ENCODE measurements at regions not wholly inside any gene's neighbourhood (a gene's known extent, or its start where the extent isn't known, plus 50 kb on each side); places are given as distances from the start of the nearest gene placed in this dataset.

- H3K9me3 ChIP-seq (ENCODE audit: control insufficient read depth in 2 of 2, insufficient read depth in 1 of 2, low read length in 1 of 2), result no peaks in the 10 kb centered on the region
- DNase-seq (ENCODE audit: low read depth in 6 of 9, low spot score in 9 of 9), result no peak
- no peaks in the 10 kb centered on the region for H3K4me1 ChIP-seq (ENCODE audit: control insufficient read depth in 2 of 2, insufficient read depth in 2 of 2, low read length in 2 of 2)
- no peak overlapping the region for H3K27ac ChIP-seq (ENCODE audit: low read depth in 1 of 2, low read length in 1 of 2)
- H3K4me3 ChIP-seq (ENCODE audit: low read length in 2 of 2), result no peak overlapping the region
- 94% methylated on average over 2 of the region's 2 CpGs for WGBS
- H3K27me3 ChIP-seq (ENCODE audit: control insufficient read depth in 2 of 2, insufficient read depth in 1 of 2, low read length in 1 of 2), result no peaks in the 10 kb centered on the region
- H3K36me3 ChIP-seq (ENCODE audit: control insufficient read depth in 2 of 2, insufficient read depth in 2 of 2, low read length in 1 of 2), result no peaks in the 10 kb centered on the region
Observed at GRCh38 chr9:113783475-113783874, 92.6 kb upstream of the ZNF618 start.

DNA sequence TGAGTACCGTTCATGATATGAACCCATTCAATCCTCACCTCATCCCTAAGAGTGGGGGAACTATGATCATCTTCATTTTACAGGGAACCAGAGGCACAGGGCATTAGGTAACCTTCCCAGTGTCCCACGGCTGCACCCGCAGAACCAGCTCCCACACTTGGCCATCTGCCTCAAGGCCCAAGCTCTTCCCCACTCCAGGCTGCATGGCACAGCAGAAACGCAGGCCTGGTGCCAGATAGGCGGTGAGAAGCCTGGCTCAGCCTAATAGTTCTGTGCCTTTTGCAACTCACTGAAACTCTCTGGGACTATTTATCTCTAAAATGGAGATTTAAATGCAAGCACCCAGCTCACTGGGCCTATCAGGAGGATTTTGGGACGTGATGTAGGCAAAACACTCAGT lies 90.8 kb upstream of the ZNF618 start:
- no peak for DNase-seq (ENCODE audit: low read depth in 6 of 9, low spot score in 9 of 9)

GRCh38 chr9:113786071-113786470 lies 90.0 kb upstream of the ZNF618 start:
- Histone ChIP-seq H3K9me3 (ENCODE audit: control insufficient read depth in 2 of 2, insufficient read depth in 1 of 2, low read length in 1 of 2) (no peaks in the 10 kb centered on the region), H3K4me3 (ENCODE audit: low read length in 2 of 2) (no peak overlapping the region), H3K4me1 (ENCODE audit: control insufficient read depth in 2 of 2, insufficient read depth in 2 of 2, low read length in 2 of 2) (no peaks in the 10 kb centered on the region), H3K27ac (ENCODE audit: low read depth in 1 of 2, low read length in 1 of 2) (no peak overlapping the region), H3K27me3 (ENCODE audit: control insufficient read depth in 2 of 2, insufficient read depth in 1 of 2, low read length in 1 of 2) (no peaks in the 10 kb centered on the region), H3K36me3 (ENCODE audit: control insufficient read depth in 2 of 2, insufficient read depth in 2 of 2, low read length in 1 of 2) (no peaks in the 10 kb centered on the region)
- WGBS, result 92% methylated on average over 4 of the region's 4 CpGs
- no peak for DNase-seq (ENCODE audit: low read depth in 6 of 9, low spot score in 9 of 9)

More for the DNA sequence above, 90.8 kb upstream of the ZNF618 start:
- H3K4me1 ChIP-seq (ENCODE audit: control insufficient read depth in 2 of 2, insufficient read depth in 2 of 2, low read length in 2 of 2), result no peaks in the 10 kb centered on the region
- H3K27ac ChIP-seq (ENCODE audit: low read depth in 1 of 2, low read length in 1 of 2), result no peak overlapping the region
- H3K9me3 ChIP-seq (ENCODE audit: control insufficient read depth in 2 of 2, insufficient read depth in 1 of 2, low read length in 1 of 2), result no peaks in the 10 kb centered on the region
- 94% methylated on average over 6 of the region's 6 CpGs for WGBS
- no peaks in the 10 kb centered on the region for H3K36me3 ChIP-seq (ENCODE audit: control insufficient read depth in 2 of 2, insufficient read depth in 2 of 2, low read length in 1 of 2)
- H3K27me3 ChIP-seq (ENCODE audit: control insufficient read depth in 2 of 2, insufficient read depth in 1 of 2, low read length in 1 of 2), result no peaks in the 10 kb centered on the region
- H3K4me3 ChIP-seq (ENCODE audit: low read length in 2 of 2), result no peak overlapping the region

GRCh38 chr9:113787871-113788270 lies 88.2 kb upstream of the ZNF618 start:
- no peaks in the 10 kb centered on the region for H3K9me3 ChIP-seq (ENCODE audit: control insufficient read depth in 2 of 2, insufficient read depth in 1 of 2, low read length in 1 of 2)
- H3K27me3 ChIP-seq (ENCODE audit: control insufficient read depth in 2 of 2, insufficient read depth in 1 of 2, low read length in 1 of 2), result no peaks in the 10 kb centered on the region
- no peak for DNase-seq (ENCODE audit: low read depth in 6 of 9, low spot score in 9 of 9)
- no peaks in the 10 kb centered on the region for H3K36me3 ChIP-seq (ENCODE audit: control insufficient read depth in 2 of 2, insufficient read depth in 2 of 2, low read length in 1 of 2)
- WGBS, result 90% methylated on average over 8 of the region's 8 CpGs
- no peak overlapping the region for H3K4me3 ChIP-seq (ENCODE audit: low read length in 2 of 2)
- no peaks in the 10 kb centered on the region for H3K4me1 ChIP-seq (ENCODE audit: control insufficient read depth in 2 of 2, insufficient read depth in 2 of 2, low read length in 2 of 2)
- H3K27ac ChIP-seq (ENCODE audit: low read depth in 1 of 2, low read length in 1 of 2), result no peak overlapping the region

DNA sequence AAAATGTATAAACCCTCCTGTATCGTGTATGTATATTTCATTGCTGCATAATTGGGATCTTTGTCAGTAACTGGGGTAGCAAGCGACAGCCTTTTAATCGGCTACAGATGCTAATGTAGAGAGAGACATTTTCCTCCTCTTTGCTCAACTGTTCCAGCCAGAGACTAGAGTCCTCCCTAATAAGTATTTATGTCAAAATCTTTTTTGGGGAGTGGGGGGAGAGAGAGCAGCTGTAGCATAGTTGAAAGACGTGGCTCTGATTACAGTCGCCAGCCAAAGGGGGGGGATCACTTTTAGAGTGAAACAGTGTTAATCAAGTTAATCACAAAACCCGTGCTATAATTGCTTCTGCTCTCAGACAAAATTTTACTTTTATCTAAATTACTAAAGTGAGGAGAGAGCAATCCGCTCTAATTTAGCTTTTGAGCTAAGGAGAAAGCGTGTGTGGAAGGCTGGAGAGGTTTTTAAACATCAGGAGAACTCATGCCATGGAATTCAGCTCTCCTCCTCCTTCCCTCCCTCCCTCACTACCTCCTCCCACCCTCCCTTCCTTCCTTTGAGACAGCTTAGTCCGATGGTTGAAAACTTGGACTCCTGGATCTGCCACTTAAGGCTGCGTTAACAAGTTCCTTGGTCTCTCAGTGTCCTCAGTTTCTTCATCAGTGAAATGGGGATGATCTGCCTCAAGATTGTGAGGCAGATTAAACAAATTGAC lies 87.3 kb upstream of the ZNF618 start:
- WGBS, result 71% methylated on average over 10 of the region's 10 CpGs
- Histone ChIP-seq H3K27ac (ENCODE audit: low read depth in 1 of 2, low read length in 1 of 2) (no peak overlapping the region), H3K9me3 (ENCODE audit: control insufficient read depth in 2 of 2, insufficient read depth in 1 of 2, low read length in 1 of 2) (no peaks in the 10 kb centered on the region), H3K36me3 (ENCODE audit: control insufficient read depth in 2 of 2, insufficient read depth in 2 of 2, low read length in 1 of 2) (no peaks in the 10 kb centered on the region), H3K4me3 (ENCODE audit: low read length in 2 of 2) (no peak overlapping the region), H3K27me3 (ENCODE audit: control insufficient read depth in 2 of 2, insufficient read depth in 1 of 2, low read length in 1 of 2) (no peaks in the 10 kb centered on the region), H3K4me1 (ENCODE audit: control insufficient read depth in 2 of 2, insufficient read depth in 2 of 2, low read length in 2 of 2) (no peaks in the 10 kb centered on the region)
- no peak for DNase-seq (ENCODE audit: low read depth in 6 of 9, low spot score in 9 of 9)

- no peaks in the 10 kb centered on the region for H3K4me1 ChIP-seq (ENCODE audit: control insufficient read depth in 2 of 2, insufficient read depth in 2 of 2, low read length in 2 of 2)
- no peak overlapping the region for H3K4me3 ChIP-seq (ENCODE audit: low read length in 2 of 2)
- H3K27ac ChIP-seq (ENCODE audit: low read depth in 1 of 2, low read length in 1 of 2), result no peak overlapping the region
- WGBS, result 95% methylated on average over 11 of the region's 11 CpGs
- no peaks in the 10 kb centered on the region for H3K27me3 ChIP-seq (ENCODE audit: control insufficient read depth in 2 of 2, insufficient read depth in 1 of 2, low read length in 1 of 2)
- H3K36me3 ChIP-seq (ENCODE audit: control insufficient read depth in 2 of 2, insufficient read depth in 2 of 2, low read length in 1 of 2), result no peaks in the 10 kb centered on the region
- H3K9me3 ChIP-seq (ENCODE audit: control insufficient read depth in 2 of 2, insufficient read depth in 1 of 2, low read length in 1 of 2), result no peaks in the 10 kb centered on the region
- DNase-seq (ENCODE audit: low read depth in 6 of 9, low spot score in 9 of 9), result no peak
Observed at GRCh38 chr9:113790093-113790492, 86.0 kb upstream of the ZNF618 start.

GRCh38 chr9:113793558-113793957 lies 82.6 kb upstream of the ZNF618 start:
- no peak overlapping the region for H3K4me3 ChIP-seq (ENCODE audit: low read length in 2 of 2)
- DNase-seq (ENCODE audit: low read depth in 6 of 9, low spot score in 9 of 9), result no peak
- H3K27me3 ChIP-seq (ENCODE audit: control insufficient read depth in 2 of 2, insufficient read depth in 1 of 2, low read length in 1 of 2), result no peaks in the 10 kb centered on the region
- no peak overlapping the region for H3K27ac ChIP-seq (ENCODE audit: low read depth in 1 of 2, low read length in 1 of 2)
- no peaks in the 10 kb centered on the region for H3K4me1 ChIP-seq (ENCODE audit: control insufficient read depth in 2 of 2, insufficient read depth in 2 of 2, low read length in 2 of 2)
- no peaks in the 10 kb centered on the region for H3K36me3 ChIP-seq (ENCODE audit: control insufficient read depth in 2 of 2, insufficient read depth in 2 of 2, low read length in 1 of 2)
- H3K9me3 ChIP-seq (ENCODE audit: control insufficient read depth in 2 of 2, insufficient read depth in 1 of 2, low read length in 1 of 2), result no peaks in the 10 kb centered on the region
- WGBS, result 90% methylated on average over 9 of the region's 9 CpGs

DNA sequence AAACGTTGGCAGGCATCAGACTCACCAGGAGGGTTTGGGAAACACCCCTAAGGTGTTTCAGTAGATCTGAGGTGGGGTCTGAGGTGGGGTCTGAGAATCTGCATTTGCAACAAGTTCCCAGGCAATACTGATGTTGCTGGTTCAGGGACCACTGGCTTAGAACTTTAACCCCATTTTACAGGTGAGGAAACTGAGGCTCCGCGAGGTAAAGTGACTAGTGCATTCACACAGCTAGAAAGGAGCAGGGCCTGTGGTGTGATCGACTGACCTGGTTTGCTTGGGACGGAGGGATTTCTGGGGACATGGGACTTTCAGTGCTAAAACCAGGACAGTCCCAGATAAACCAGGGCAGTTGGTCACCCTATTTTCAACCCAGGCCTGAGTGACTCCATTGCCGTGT lies 81.4 kb upstream of the ZNF618 start:
- 89% methylated on average over 6 of the region's 6 CpGs for WGBS
- no peak overlapping the region for H3K4me3 ChIP-seq (ENCODE audit: low read length in 2 of 2)
- no peaks in the 10 kb centered on the region for H3K4me1 ChIP-seq (ENCODE audit: control insufficient read depth in 2 of 2, insufficient read depth in 2 of 2, low read length in 2 of 2)
- no peak for DNase-seq (ENCODE audit: low read depth in 6 of 9, low spot score in 9 of 9)
- no peaks in the 10 kb centered on the region for H3K9me3 ChIP-seq (ENCODE audit: control insufficient read depth in 2 of 2, insufficient read depth in 1 of 2, low read length in 1 of 2)
- no peaks in the 10 kb centered on the region for H3K36me3 ChIP-seq (ENCODE audit: control insufficient read depth in 2 of 2, insufficient read depth in 2 of 2, low read length in 1 of 2)
- no peaks in the 10 kb centered on the region for H3K27me3 ChIP-seq (ENCODE audit: control insufficient read depth in 2 of 2, insufficient read depth in 1 of 2, low read length in 1 of 2)
- H3K27ac ChIP-seq (ENCODE audit: low read depth in 1 of 2, low read length in 1 of 2), result no peak overlapping the region

DNA sequence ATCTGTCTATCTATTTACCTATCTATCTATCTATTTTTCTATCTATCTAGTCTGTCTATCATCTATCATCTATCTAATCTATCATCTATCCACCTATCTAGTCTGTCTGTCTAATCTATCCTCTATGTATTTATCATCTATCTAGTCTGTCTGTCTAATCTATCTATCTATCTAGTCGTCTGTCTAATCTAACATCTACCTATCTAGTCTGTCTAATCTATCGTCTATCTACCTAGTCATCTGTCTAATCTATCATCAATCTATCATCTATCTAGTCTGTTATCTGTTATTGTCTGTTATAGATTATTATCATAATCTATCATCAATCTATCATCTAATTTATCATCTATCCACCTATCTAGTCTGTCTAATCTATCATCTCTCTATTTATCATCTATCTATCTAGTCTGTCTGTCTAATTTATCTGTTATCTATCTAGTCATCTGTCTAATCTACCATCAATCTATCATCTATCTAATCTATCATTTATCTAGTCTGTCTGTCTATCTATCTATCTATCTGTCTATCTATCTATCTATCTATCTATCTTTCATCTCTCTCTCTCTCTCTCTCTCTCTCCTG lies 80.2 kb upstream of the ZNF618 start:
- H3K36me3 ChIP-seq (ENCODE audit: control insufficient read depth in 2 of 2, insufficient read depth in 2 of 2, low read length in 1 of 2), result no peaks in the 10 kb centered on the region
- 95% methylated on average over 2 of the region's 2 CpGs for WGBS

More for the DNA sequence above, 80.2 kb upstream of the ZNF618 start:
- H3K4me1 ChIP-seq (ENCODE audit: control insufficient read depth in 2 of 2, insufficient read depth in 2 of 2, low read length in 2 of 2), result no peaks in the 10 kb centered on the region
- no peaks in the 10 kb centered on the region for H3K9me3 ChIP-seq (ENCODE audit: control insufficient read depth in 2 of 2, insufficient read depth in 1 of 2, low read length in 1 of 2)
- H3K27me3 ChIP-seq (ENCODE audit: control insufficient read depth in 2 of 2, insufficient read depth in 1 of 2, low read length in 1 of 2), result no peaks in the 10 kb centered on the region
- DNase-seq (ENCODE audit: low read depth in 6 of 9, low spot score in 9 of 9), result no peak
- H3K27ac ChIP-seq (ENCODE audit: low read depth in 1 of 2, low read length in 1 of 2), result no peak overlapping the region
- H3K4me3 ChIP-seq (ENCODE audit: low read length in 2 of 2), result no peak overlapping the region

Data from thymus (tissue), 11 donors.